ENCODE measurements at regions not wholly inside any gene's neighbourhood (a gene's known extent, or its start where the extent isn't known, plus 50 kb on each side); places are given as distances from the start of the nearest gene placed in this dataset.

DNA sequence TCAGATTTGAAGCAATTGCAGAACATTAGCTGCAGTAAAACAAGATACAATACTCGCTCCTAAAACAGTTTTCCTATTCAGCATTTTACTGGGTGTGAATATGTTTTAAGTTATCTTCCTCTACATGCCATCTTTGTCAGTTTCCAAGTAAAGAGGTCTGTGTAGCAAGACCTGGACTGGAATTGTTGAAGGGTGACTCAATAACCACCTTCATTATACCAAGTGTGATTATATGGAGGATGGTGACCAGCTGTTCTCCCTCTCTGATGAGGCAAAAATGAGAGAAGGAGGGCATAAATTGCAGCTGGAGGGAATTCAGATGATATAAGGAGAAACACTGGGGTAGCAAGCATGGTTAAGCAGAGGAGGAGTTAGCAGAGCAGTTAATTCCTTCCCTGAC, 922.1 kb upstream of the SLIT2 start:
- DNase-seq (ENCODE audit: low read depth in 2 of 2), result no peak

- DNase-seq (ENCODE audit: low read depth in 2 of 2), result no peak
These were observed 922.6 kb upstream of the SLIT2 start for GRCh38 chr4:19329077-19329476.

DNA sequence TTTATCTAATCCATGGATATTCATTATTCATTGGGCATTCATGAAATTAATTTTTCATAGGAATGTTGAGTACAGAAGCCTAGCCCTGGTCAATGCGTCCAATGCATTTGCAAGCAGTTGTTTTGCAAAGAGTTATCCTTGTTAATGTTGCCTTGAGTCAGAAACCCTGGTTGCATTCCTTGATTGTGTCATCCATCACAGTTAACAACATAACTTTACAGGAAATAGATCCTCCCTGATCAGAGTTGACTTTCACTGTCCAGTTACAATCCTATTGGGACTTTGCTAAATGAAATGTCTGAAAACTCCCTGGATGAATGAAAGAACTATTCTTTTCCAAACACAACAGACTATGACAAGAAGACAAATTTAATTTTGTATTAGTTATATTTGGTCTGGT, 924.3 kb upstream of the SLIT2 start:
- DNase-seq (ENCODE audit: low read depth in 2 of 2), result no peak

DNA sequence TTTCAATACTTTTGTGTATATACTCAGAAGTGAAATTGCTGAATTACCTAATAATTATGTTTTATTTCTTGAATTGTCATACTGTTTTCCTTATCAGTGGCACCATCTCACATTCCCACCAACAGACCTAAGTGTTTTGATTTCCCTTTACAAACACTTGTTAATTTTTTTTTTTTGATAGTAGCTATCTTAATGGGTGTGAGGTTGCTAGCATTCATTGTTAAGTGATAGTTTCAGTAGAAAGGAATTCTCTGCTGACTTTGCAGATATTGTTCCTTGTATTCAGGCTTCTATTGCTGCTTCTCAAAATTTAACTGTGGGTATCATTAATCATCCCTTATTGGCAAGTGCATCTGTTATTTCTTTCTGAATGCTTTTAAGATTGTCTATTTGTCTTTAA, 927.5 kb upstream of the SLIT2 start:
- no peak for DNase-seq (ENCODE audit: low read depth in 2 of 2)

DNA sequence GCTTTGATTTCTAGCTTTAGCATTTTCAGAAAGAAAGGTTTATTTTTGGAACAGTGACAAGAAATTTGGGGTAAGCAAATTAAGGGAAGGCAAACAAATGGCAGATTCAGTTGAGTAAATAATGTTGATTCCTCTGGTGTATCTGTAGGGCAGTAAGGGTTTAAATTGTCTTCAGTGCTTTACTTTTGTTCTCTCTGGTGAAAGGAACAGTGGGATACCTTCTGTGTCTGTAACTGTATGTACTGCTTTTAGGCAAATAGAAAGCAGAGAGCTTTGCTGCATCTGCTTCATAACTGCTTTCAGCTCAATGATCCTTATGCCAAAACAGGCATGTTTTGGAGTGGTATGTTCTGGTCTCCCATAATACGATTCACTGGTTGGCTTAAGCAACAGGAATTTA, 932.1 kb upstream of the SLIT2 start:
- no peak for DNase-seq (ENCODE audit: low read depth in 2 of 2)

GRCh38 chr4:19317377-19317776, 934.3 kb upstream of the SLIT2 start:
- no peak for DNase-seq (ENCODE audit: low read depth in 2 of 2)

- no peak for DNase-seq (ENCODE audit: low read depth in 2 of 2)
These were observed 937.6 kb upstream of the SLIT2 start for GRCh38 chr4:19314116-19314515.

GRCh38 chr4:19309378-19309777, 942.3 kb upstream of the SLIT2 start:
- no peak for DNase-seq (ENCODE audit: low read depth in 2 of 2)

DNA sequence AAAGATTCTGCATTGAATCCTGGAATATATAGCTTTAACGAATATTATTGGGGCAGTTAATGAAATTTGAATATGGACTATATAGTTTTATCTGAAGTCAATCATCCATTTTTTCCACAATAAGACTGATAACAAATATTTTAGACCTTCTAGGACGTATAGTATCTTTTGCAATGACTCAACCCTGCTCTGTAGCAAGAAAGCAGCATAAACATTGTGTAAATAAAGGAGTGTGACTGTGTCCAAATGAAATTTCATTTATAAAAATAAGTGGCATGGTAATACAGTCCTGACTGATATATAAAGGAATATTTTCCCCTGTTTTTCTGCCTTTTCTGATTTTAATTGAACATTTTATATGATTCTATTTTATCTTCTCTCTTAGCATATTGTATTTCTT, 947.7 kb upstream of the SLIT2 start:
- DNase-seq (ENCODE audit: low read depth in 2 of 2), result no peak

DNA sequence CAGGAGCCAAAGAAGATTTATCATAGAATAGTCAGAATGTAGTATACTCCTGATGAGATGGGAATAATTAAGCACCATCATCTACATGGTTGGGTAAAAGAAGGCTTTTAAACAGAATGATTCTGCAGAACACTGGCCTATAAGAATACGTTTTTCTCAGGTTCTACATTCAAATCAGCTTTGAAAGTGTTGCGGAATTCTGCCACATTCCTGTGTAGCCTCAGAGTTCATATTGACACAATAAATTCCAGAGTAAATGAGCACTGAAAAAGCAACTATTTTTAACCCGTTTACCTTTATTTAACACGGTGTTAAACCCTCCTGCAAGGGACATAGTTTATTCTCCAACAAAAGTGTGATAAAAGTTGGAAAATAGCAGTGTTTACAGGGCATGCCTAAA, 950.2 kb upstream of the SLIT2 start:
- DNase-seq (ENCODE audit: low read depth in 2 of 2), result no peak

- no peak for DNase-seq (ENCODE audit: low read depth in 2 of 2)
These were observed 951.5 kb upstream of the SLIT2 start for GRCh38 chr4:19300213-19300612.

DNA sequence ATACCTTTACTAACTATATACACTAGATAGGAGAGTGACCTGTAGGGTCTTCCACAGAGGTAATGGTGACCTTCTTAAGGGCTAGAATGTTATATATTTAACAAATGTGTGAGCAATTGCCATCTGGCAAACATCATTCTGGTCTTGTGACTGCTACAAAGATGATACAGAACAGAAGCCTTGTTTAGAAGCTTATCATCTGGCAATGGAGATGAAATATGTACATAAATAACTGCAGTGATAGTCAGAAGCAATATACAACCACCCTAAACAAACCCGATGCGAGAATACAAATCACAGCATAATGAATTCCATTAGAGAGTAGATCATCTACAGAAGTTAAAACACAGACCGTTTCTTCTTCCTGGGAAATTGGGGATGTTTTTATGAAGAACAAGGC, 952.7 kb upstream of the SLIT2 start:
- no peak for DNase-seq (ENCODE audit: low read depth in 2 of 2)

DNA sequence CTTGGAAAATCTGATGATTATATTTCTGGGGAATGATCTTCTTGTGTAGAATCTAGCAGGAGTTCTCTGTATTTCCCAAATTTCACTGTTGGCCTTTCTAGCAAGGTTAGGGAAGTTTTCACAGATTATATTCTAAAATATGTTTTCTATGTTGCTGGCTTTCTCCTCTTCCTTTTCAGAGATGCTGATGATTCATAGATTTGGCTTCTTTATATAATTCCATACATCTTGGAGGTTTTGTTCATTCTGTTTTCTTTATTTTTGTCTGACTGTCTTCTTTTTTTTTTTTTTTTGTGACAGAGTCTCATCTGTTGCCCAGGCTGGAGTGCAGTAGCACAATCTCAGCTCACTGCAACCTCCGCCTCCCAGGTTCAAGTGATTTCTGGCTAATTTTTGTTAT, 957.9 kb upstream of the SLIT2 start:
- DNase-seq (ENCODE audit: low read depth in 2 of 2), result no peak

GRCh38 chr4:19293080-19293479, 958.6 kb upstream of the SLIT2 start:
- no peak for DNase-seq (ENCODE audit: low read depth in 2 of 2)

DNA sequence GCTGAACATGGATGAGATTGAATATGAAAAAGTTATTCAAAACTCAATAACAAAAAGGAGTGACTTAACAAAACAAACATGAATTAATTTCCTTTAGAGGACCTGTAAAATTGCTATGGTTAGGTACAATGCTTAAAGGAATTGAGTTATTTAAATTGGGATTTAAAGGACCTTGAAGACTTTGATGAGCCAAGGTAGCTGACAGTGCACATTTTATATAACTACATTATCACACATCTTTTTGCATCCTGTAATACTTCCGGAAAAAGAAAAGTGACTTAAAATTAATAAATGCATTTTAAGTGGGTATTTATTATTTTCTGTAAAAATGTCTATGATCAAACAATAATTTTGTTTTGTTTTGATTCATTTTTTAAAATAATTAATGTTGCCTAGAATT, 964.8 kb upstream of the SLIT2 start:
- no peak for DNase-seq (ENCODE audit: low read depth in 2 of 2)

DNA sequence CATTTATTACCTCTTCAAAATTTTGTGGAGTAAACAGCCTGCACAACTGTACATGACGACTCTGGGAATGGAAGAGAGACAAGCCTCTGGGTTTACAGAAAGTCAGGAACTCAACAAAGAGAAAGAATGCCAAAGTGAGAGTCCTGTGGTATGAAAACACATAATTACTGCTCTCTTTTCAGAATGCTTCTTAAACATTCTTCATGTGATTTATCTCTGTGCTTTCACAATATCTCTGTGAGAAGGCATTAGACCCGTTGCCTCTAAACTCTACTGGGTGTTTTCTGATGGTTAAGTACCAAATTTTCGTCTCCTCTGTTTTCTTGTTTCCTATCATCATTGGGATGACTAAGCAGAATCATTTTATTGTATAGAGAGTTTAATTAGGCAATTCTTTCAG, 966.6 kb upstream of the SLIT2 start:
- DNase-seq (ENCODE audit: low read depth in 2 of 2), result no peak

GRCh38 chr4:19278665-19279064, 973.0 kb upstream of the SLIT2 start:
- DNase-seq (ENCODE audit: low read depth in 2 of 2), result no peak

- no peak for DNase-seq (ENCODE audit: low read depth in 2 of 2)
These were observed 985.1 kb upstream of the SLIT2 start for GRCh38 chr4:19266566-19266965.

GRCh38 chr4:19262467-19262866, 989.2 kb upstream of the SLIT2 start:
- DNase-seq (ENCODE audit: low read depth in 2 of 2), result no peak

GRCh38 chr4:19260346-19260745, 991.4 kb upstream of the SLIT2 start:
- DNase-seq (ENCODE audit: low read depth in 2 of 2), result no peak

DNA sequence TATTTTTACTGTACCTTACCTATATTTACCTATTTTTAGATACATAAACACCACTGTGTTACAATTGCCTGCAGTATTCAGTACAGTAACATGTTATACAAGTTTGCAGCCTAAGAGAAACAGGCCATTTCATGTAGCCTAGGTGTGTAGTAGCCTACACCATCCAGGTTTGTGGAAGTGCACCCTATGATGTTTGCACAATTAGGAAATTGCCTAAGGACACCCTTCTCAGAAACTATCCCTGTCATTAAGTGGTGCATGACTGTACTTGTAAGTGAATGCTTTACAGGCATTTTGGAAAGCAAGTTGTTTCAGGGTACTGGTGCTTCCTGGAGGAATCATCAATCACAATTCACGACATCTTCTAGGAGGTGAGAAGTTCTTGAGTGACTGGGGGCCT, 991.8 kb upstream of the SLIT2 start:
- DNase-seq (ENCODE audit: low read depth in 2 of 2), result no peak

GRCh38 chr4:19256823-19257222, 994.9 kb upstream of the SLIT2 start:
- no peak for DNase-seq (ENCODE audit: low read depth in 2 of 2)

DNA sequence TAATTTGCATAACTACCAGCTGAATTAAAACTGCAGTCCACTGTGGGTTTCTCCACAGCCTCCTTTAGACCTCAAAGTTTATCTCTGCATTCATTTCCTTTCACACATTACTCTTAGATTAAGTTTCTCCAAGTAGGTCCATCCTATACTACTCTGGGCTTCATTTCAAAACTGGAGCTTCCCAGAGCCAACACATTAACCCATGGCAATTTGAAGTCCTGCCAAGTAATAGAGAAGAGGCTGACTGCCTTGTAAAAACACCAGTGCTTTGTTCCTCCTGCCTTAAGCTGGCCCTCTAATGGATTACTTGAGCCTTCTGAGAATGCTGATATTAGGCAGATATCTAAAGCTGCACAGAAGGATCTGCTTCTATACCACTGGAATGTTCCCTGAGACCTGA, 997.2 kb upstream of the SLIT2 start:
- no peak for DNase-seq (ENCODE audit: low read depth in 2 of 2)

DNA sequence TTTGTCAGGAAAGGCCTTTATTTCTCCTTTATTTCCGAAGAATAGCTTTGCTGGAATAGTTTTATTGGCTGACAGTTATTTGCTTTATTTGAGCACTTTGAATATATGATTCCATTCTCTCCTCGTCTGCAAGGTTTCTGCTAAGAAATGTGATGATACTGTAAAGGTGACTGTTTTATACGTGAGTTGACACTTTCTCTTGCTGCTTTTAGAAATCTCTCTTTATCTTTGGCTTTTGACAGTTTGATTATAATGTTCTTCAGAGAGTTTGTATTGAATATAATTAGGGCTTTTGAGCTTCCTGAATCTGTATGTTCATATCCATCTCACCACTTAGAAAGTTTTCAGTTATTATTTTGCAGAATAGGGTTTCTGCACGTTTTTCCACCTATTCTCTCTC, 1003.7 kb upstream of the SLIT2 start:
- no peak for DNase-seq (ENCODE audit: low read depth in 2 of 2)

DNA sequence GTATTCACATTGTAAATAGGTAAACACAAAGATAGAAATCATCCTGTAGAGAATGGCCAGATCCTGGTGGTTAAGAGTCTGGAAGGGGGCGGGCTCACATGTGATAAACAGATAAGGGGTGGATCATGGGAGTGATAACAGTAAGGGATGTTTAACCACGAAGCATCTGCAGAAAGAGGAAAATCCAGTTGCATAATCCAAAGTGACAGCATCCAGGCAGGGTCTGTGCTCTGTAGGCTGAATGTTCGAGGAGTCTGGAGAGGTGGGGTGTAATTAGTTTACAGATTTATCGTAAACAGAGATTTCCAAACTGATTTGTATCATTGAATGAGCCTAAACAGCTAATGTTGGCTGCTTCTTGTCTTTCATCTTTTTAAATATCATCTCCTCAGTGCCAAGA, 1009.8 kb upstream of the SLIT2 start:
- DNase-seq (ENCODE audit: low read depth in 2 of 2), result no peak
